ENCODE measurements at regions not wholly inside any gene's neighbourhood (a gene's known extent, or its start where the extent isn't known, plus 50 kb on each side); places are given as distances from the start of the nearest gene placed in this dataset.

DNA sequence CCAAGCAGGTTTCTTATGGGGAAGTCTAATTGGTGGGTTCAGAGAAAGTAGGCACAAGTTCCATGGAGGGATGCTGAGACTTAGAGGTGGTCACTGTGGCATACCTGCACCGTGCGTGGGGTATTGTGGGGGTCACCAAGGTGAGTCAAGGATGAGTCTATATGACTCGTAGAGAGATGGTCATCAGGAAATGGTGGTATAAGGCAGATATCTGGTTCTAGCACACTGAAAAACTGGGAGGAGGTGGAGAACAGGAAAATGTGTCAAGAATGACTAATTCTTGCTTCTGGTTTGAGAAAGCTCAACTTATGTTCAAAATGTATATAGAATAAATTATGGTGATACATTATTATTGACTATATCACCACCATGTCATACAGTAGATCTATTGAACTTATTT lies 258.1 kb downstream of the RAB38 start:
- Histone ChIP-seq H3K4me3 (ENCODE audit: low read length) (no peak overlapping the region), H3K36me3 (ENCODE audit: low read depth, low read length) (no peaks in the 10 kb centered on the region), H3K9me2 (replicated peaks; ENCODE audit: low read length) (no peaks in the 10 kb centered on the region), H3K4me2 (ENCODE audit: low read length) (no peak overlapping the region), H3F3A (ENCODE audit: low read length, unreplicated experiment) (no peaks in the 10 kb centered on the region), H4K20me1 (ENCODE audit: low read length) (no peaks in the 10 kb centered on the region), H3K27me3 (ENCODE audit: low read length) (no peaks in the 10 kb centered on the region), H3K9me3 (ENCODE audit: low read length) (no peaks in the 10 kb centered on the region), H2AFZ (ENCODE audit: low read length) (no peak overlapping the region), H3K79me2 (ENCODE audit: low read length) (no peaks in the 10 kb centered on the region), H3K27ac (ENCODE audit: low read length) (no peak overlapping the region), H3K4me1 (ENCODE audit: insufficient read depth, low read length) (peaks cover 13% of the 10 kb centered on the region), H3K9ac (ENCODE audit: low read length) (no peak overlapping the region)
- DNase-seq = peak; percentile 58
- ChIA-PET POLR2A (ENCODE audit: unreplicated experiment) (no interaction called here), CTCF (no interaction called here)
- intact Hi-C loops (cut with micrococcal nuclease) = no loop called here
- ATAC-seq = peak; percentile 68
- no TSS peak for BruUV-seq (replicated peaks)
- TF ChIP-seq EZH2phosphoT487 (IDR thresholded peaks at IDR 0.05; ENCODE audit: borderline replicate concordance, low read length) (no peak), EZH2 (IDR thresholded peaks at IDR 0.05; ENCODE audit: low read length, unreplicated experiment) (no peak)
- TF ChIP-seq, protein P1, sequence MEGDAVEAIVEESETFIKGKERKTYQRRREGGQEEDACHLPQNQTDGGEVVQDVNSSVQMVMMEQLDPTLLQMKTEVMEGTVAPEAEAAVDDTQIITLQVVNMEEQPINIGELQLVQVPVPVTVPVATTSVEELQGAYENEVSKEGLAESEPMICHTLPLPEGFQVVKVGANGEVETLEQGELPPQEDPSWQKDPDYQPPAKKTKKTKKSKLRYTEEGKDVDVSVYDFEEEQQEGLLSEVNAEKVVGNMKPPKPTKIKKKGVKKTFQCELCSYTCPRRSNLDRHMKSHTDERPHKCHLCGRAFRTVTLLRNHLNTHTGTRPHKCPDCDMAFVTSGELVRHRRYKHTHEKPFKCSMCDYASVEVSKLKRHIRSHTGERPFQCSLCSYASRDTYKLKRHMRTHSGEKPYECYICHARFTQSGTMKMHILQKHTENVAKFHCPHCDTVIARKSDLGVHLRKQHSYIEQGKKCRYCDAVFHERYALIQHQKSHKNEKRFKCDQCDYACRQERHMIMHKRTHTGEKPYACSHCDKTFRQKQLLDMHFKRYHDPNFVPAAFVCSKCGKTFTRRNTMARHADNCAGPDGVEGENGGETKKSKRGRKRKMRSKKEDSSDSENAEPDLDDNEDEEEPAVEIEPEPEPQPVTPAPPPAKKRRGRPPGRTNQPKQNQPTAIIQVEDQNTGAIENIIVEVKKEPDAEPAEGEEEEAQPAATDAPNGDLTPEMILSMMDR (conservative IDR thresholded peaks at IDR 0.05; ENCODE audit: low read depth, low read length) = no peak

GRCh38 chr11:87909178-87909577 lies 266.1 kb downstream of the RAB38 start:
- CTCF ChIA-PET = no interaction called here
- Histone ChIP-seq H3K4me3 (ENCODE audit: low read length) (no peak overlapping the region), H3F3A (ENCODE audit: low read length, unreplicated experiment) (no peaks in the 10 kb centered on the region), H3K27me3 (ENCODE audit: low read length) (no peaks in the 10 kb centered on the region; the same call in 1 of the 2 replicates), H3K79me2 (ENCODE audit: low read length) (no peaks in the 10 kb centered on the region), H2AFZ (ENCODE audit: low read length) (no peak overlapping the region), H3K36me3 (ENCODE audit: low read depth, low read length) (no peaks in the 10 kb centered on the region), H4K20me1 (ENCODE audit: low read length) (no peaks in the 10 kb centered on the region), H3K9me2 (replicated peaks; ENCODE audit: low read length) (no peaks in the 10 kb centered on the region), H3K9me3 (ENCODE audit: low read length) (no peaks in the 10 kb centered on the region), H3K9ac (ENCODE audit: low read length) (no peak overlapping the region), H3K4me2 (ENCODE audit: low read length) (no peak overlapping the region), H3K27ac (ENCODE audit: low read length) (no peak overlapping the region), H3K4me1 (ENCODE audit: insufficient read depth, low read length) (no peaks in the 10 kb centered on the region)
- intact Hi-C loops (cut with micrococcal nuclease) = no loop called here
- POLR2A ChIA-PET (ENCODE audit: unreplicated experiment) = no interaction called here
- BruUV-seq (replicated peaks) = no TSS peak
- no peak for DNase-seq
- ATAC-seq = no peak
- TF ChIP-seq EZH2phosphoT487 (IDR thresholded peaks at IDR 0.05; ENCODE audit: borderline replicate concordance, low read length) = no peak
- TF ChIP-seq EZH2 (IDR thresholded peaks at IDR 0.05; ENCODE audit: low read length, unreplicated experiment) = no peak

DNA sequence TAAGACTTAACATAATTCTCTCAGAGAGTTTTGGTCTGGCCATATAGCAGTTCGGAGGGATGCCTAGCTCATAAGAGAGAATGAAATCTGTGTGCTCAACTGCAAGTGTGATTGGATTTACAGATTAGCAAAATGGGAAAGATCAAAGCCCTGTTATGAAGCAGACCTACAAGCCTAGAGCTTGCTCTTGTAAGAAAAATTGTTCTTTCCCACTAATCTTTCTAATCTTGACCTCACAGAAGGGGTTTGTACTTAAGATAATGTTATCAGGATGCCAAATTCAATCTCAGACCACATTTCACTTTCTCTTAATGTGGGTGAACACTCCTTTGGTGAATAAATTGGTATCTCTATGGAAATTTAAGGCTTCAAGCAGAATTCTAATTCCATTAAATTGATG lies 267.2 kb downstream of the RAB38 start:
- CTCF ChIA-PET = no interaction called here
- no peaks in the 10 kb centered on the region for H3K36me3 ChIP-seq (ENCODE audit: low read depth, low read length)
- DNase-seq (no peak), ATAC-seq (no peak)
- no peaks in the 10 kb centered on the region; the same call in 1 of the 2 replicates for H3K27me3 ChIP-seq (ENCODE audit: low read length)
- H3K27ac ChIP-seq (ENCODE audit: low read length) = no peak overlapping the region
- BruUV-seq (replicated peaks) = no TSS peak
- no peak overlapping the region for H3K9ac ChIP-seq (ENCODE audit: low read length)
- H3K9me2 ChIP-seq (replicated peaks; ENCODE audit: low read length) = no peaks in the 10 kb centered on the region
- H3K4me3 ChIP-seq (ENCODE audit: low read length) = no peak overlapping the region
- no peaks in the 10 kb centered on the region for H3K4me1 ChIP-seq (ENCODE audit: insufficient read depth, low read length)
- TF ChIP-seq EZH2 (IDR thresholded peaks at IDR 0.05; ENCODE audit: low read length, unreplicated experiment) (no peak), EZH2phosphoT487 (IDR thresholded peaks at IDR 0.05; ENCODE audit: borderline replicate concordance, low read length) (no peak)
- TF ChIP-seq, protein P1 (conservative IDR thresholded peaks at IDR 0.05; ENCODE audit: low read depth, low read length) = no peak
- no peaks in the 10 kb centered on the region for H3K9me3 ChIP-seq (ENCODE audit: low read length)
- H3F3A ChIP-seq (ENCODE audit: low read length, unreplicated experiment) = no peaks in the 10 kb centered on the region
- intact Hi-C loops (cut with micrococcal nuclease) = no loop called here
- POLR2A ChIA-PET (ENCODE audit: unreplicated experiment) = no interaction called here
- H3K4me2 ChIP-seq (ENCODE audit: low read length) = no peak overlapping the region
- no peak overlapping the region for H2AFZ ChIP-seq (ENCODE audit: low read length)
- H4K20me1 ChIP-seq (ENCODE audit: low read length) = no peaks in the 10 kb centered on the region
- H3K79me2 ChIP-seq (ENCODE audit: low read length) = no peaks in the 10 kb centered on the region

Data from PC-3 (cell line).